K562 (cell line): ENCODE measurements at regions not wholly inside any gene's neighbourhood (a gene's known extent, or its start where the extent isn't known, plus 50 kb on each side); places are given as distances from the start of the nearest gene placed in this dataset.

Experiments used
- ATAC-seq: fragments of 200-7000 bp; cut with Tn5 transposase; 3 replicates; pipeline ENCODE4 v1.9.1; 2020; ENCODE audit warnings: moderate library complexity
- BruUV-seq: library from RNA; stranded (reverse); fragments of 400-500 nt; replicated peaks from 2 replicates; lab custom pipeline; 2021; lab: Mats Ljungman, UMichigan
- CTCF ChIA-PET: fragments of 300-600 bp; formaldehyde crosslinking; extraction: SDS; loops from one replicate; lab custom pipeline; 2021; ENCODE audit warnings: low intra/inter-chr PET ratio; lab: Yijun Ruan, JAX
- POLR2A ChIA-PET: fragments of 300-600, 350-650 bp; sonication (Branson Sonifier 250); formaldehyde crosslinking; extraction: SDS; loops from one replicate; lab custom pipeline; 2021; ENCODE audit warnings: antibody characterized with exemption, inconsistent platforms; lab: Yijun Ruan, JAX
- DNase-seq, 4 experiments: peaks; one replicate each; pipeline versions ENCODE4 v3.0.0 to v3.0.0-alpha.2; 2011 to 2018; ENCODE audit warnings: low spot score in 3 of 4, mixed read lengths in 3 of 4; ENCODE audit errors: extremely low read depth in 1 of 4
- FAIRE-seq: peaks from 2 replicates; lab custom pipeline; 2011; peaks lifted over from hg19 to GRCh38; lab: Jason Lieb, UNC
- H2AFZ ChIP-seq: 2 replicates; pipeline ENCODE4 v1.6.0; 2011; ENCODE audit warnings: low read depth, low read length, control low read depth, inconsistent platforms
- H3K27ac ChIP-seq: fragments of 200-600 bp; 3 replicates; pipeline ENCODE4 v1.8.0; 2011; ENCODE audit warnings: low read depth, mild to moderate bottlenecking, control low read depth, inconsistent platforms, low read length, moderate library complexity, mixed read lengths; ENCODE audit errors: extremely low read depth
- H3K27me3 ChIP-seq, 2 experiments: fragments of 300-600 bp in 1 of 2; 2 replicates in 1 of 2; 3 replicates in 1 of 2; pipeline versions ENCODE4 v1.6.0 to v1.8.0; 2011; ENCODE audit warnings: inconsistent platforms in 2 of 2, low read length in 2 of 2, mild to moderate bottlenecking in 1 of 2, mixed read lengths in 1 of 2, moderate library complexity in 1 of 2; ENCODE audit not compliant: control insufficient read depth in 2 of 2, insufficient read depth in 2 of 2
- H3K36me3 ChIP-seq: fragments of 300-600 bp; 3 replicates; pipeline ENCODE4 v1.8.0; 2011; ENCODE audit warnings: mild to moderate bottlenecking, low read length, inconsistent platforms; ENCODE audit not compliant: control insufficient read depth, insufficient read depth
- H3K4me1 ChIP-seq, 2 experiments: fragments of 200-600 bp in 1 of 2; replicated peaks in 1 of 2; 2 replicates in 1 of 2; 3 replicates in 1 of 2; pipeline versions ENCODE4 v1.5.1 to v1.8.0; 2011; ENCODE audit warnings: inconsistent platforms in 2 of 2, low read length in 2 of 2, mild to moderate bottlenecking in 1 of 2, mixed read lengths in 1 of 2, moderate library complexity in 1 of 2; ENCODE audit not compliant: control insufficient read depth in 2 of 2, insufficient read depth in 2 of 2
- H3K4me2 ChIP-seq: 2 replicates; pipeline ENCODE4 v1.6.1; 2011; ENCODE audit warnings: low read length, control low read depth, inconsistent platforms, mixed read lengths; ENCODE audit not compliant: insufficient read depth
- H3K4me3 ChIP-seq: fragments of 200-600 bp; sonication (generic), shearing (Covaris generic); 2 replicates; pipeline ENCODE4 v1.5.1; 2016; ENCODE audit warnings: control low read depth, inconsistent platforms
- H3K79me2 ChIP-seq: fragments of 200-600 bp; 3 replicates; pipeline ENCODE4 v1.8.0; 2011; ENCODE audit warnings: low read length, inconsistent platforms; ENCODE audit not compliant: control insufficient read depth, insufficient read depth
- H3K9ac ChIP-seq, 2 experiments: 2 replicates each; pipeline versions ENCODE4 v1.6.0 to v1.6.1; 2011; ENCODE audit warnings: low read depth in 2 of 2, low read length in 2 of 2, control low read depth in 1 of 2, inconsistent platforms in 1 of 2, mild to moderate bottlenecking in 1 of 2, mixed read lengths in 1 of 2; ENCODE audit not compliant: insufficient read depth in 1 of 2
- H3K9me1 ChIP-seq: one replicate; pipeline ENCODE4 v1.6.0; 2011; ENCODE audit warnings: inconsistent platforms, mild to moderate bottlenecking, low read length, moderate library complexity; ENCODE audit not compliant: control insufficient read depth, insufficient read depth
- H3K9me3 ChIP-seq: replicated peaks from 2 replicates; pipeline ENCODE4 v1.5.1; 2011; ENCODE audit warnings: low read depth, low read length, inconsistent platforms; ENCODE audit not compliant: control insufficient read depth, insufficient read depth
- H4K20me1 ChIP-seq: replicated peaks from 2 replicates; pipeline ENCODE4 v1.6.1; 2011; ENCODE audit warnings: low read length, inconsistent platforms, mixed read lengths; ENCODE audit not compliant: control insufficient read depth, insufficient read depth
- CTCFL ChIP-seq: IDR thresholded peaks from 2 replicates; pipeline ENCODE4 v1.6.1; 2011; ENCODE audit warnings: borderline replicate concordance, low read depth, mild to moderate bottlenecking, moderate library complexity, low read length; ENCODE audit not compliant: insufficient read depth, poor library complexity, severe bottlenecking
- HDAC6 ChIP-seq: IDR thresholded peaks from 2 replicates; pipeline ENCODE4 v1.6.1; 2012; ENCODE audit warnings: low read depth, mild to moderate bottlenecking, control low read depth, inconsistent platforms, low read length, moderate library complexity
- IRF2 ChIP-seq: sonication (generic); formaldehyde crosslinking; IDR thresholded peaks from 2 replicates; pipeline ENCODE4 v1.8.1; 2022; ENCODE audit warnings: mild to moderate bottlenecking, missing genetic modification reagents
- KDM2B ChIP-seq: fragments of 250-450 bp; sonication (Bioruptor Pico); IDR thresholded peaks from 2 replicates; pipeline ENCODE4 v1.8.0; 2021; ENCODE audit warnings: mild to moderate bottlenecking, moderate library complexity
- MEF2D ChIP-seq: conservative IDR thresholded peaks from 2 replicates; pipeline ENCODE4 v1.6.1; 2016; ENCODE audit warnings: low read depth, missing genetic modification characterization, missing compliant biosample characterization
- NFE2 ChIP-seq: IDR thresholded peaks from 2 replicates; pipeline ENCODE4 v1.6.1; 2014; ENCODE audit warnings: antibody characterized with exemption, low read depth
- PRPF4 ChIP-seq: fragments of 200-400 bp; formaldehyde crosslinking; IDR thresholded peaks from one replicate; pipeline ENCODE4 v1.6.1; 2017; ENCODE audit warnings: low read length, low read depth, mild to moderate bottlenecking; ENCODE audit not compliant: insufficient read depth, poor library complexity, severe bottlenecking
- RCOR1 ChIP-seq, 2 experiments: IDR thresholded peaks; 2 replicates each; pipeline ENCODE4 v1.6.1; 2012; ENCODE audit warnings: low read depth in 2 of 2, low read length in 2 of 2, borderline replicate concordance in 1 of 2, improper control_type of control experiment in 1 of 2
- SIRT6 ChIP-seq: IDR thresholded peaks from one replicate; pipeline ENCODE4 v1.6.1; 2012; ENCODE audit warnings: low read depth, mild to moderate bottlenecking, control low read depth, inconsistent platforms, low read length, moderate library complexity
- SMAD4 ChIP-seq: fragments of 250-450 bp; sonication (Bioruptor Pico); conservative IDR thresholded peaks from 2 replicates; pipeline ENCODE4 v1.8.0; 2021; ENCODE audit warnings: inconsistent platforms, mild to moderate bottlenecking, moderate library complexity
- TAF15 ChIP-seq: fragments of 200-400 bp; formaldehyde crosslinking; IDR thresholded peaks from 2 replicates; pipeline ENCODE4 v1.6.1; 2017; ENCODE audit warnings: mild to moderate bottlenecking, low read depth, low read length, moderate library complexity
- TAF9B ChIP-seq: fragments of 450-650 bp; IDR thresholded peaks from 2 replicates; pipeline ENCODE4 v1.6.1; 2018; ENCODE audit warnings: mild to moderate bottlenecking; ENCODE audit not compliant: partially characterized antibody
- ZFP30 ChIP-seq: fragments of 250-450 bp; sonication (Bioruptor Pico); IDR thresholded peaks from 2 replicates; pipeline ENCODE4 v1.8.0; 2022; ENCODE audit warnings: moderate library complexity, mild to moderate bottlenecking, inconsistent platforms, borderline replicate concordance
- ZNF140 ChIP-seq: fragments of 250-450 bp; sonication (Bioruptor Pico); IDR thresholded peaks from 2 replicates; pipeline ENCODE4 v1.8.0; 2021; ENCODE audit warnings: moderate library complexity, mild to moderate bottlenecking, inconsistent platforms
- ZNF23 ChIP-seq: fragments of 250-450 bp; sonication (Bioruptor Pico); IDR thresholded peaks from 2 replicates; pipeline ENCODE4 v1.4.0; 2020; ENCODE audit warnings: mild to moderate bottlenecking
- ZNF764 ChIP-seq: fragments of 250-450 bp; sonication (Bioruptor Pico); IDR thresholded peaks from 2 replicates; pipeline ENCODE4 v1.4.0; 2020; ENCODE audit warnings: low read depth, mild to moderate bottlenecking, moderate library complexity
- ZSCAN32 ChIP-seq: fragments of 450-650 bp; formaldehyde crosslinking; IDR thresholded peaks from 2 replicates; pipeline ENCODE4 v1.4.0; 2020; ENCODE audit warnings: mild to moderate bottlenecking, moderate library complexity
- WGBS: fragments of 100-300 bp; shearing (Covaris generic); methylation state at CpG from one replicate; pipeline ENCODE4 v1.1.6; 2016; ENCODE audit warnings: low coverage, mixed read lengths; ENCODE audit not compliant: insufficient coverage; ENCODE audit errors: missing lambda C conversion rate; 5-methylcytosine and 5-hydroxymethylcytosine counted together
- in situ Hi-C: fragments of 300-500 bp; cut with MboI; formaldehyde crosslinking; loops from 4 replicates; pipeline ENCODE4 v1.15.0; 2018; ENCODE audit warnings: inconsistent platforms, mixed read lengths
- intact Hi-C: fragments of 100-400 bp; cut with micrococcal nuclease; formaldehyde crosslinking; loops from 2 replicates; pipeline ENCODE4 v1.14.2; 2022

DNA sequence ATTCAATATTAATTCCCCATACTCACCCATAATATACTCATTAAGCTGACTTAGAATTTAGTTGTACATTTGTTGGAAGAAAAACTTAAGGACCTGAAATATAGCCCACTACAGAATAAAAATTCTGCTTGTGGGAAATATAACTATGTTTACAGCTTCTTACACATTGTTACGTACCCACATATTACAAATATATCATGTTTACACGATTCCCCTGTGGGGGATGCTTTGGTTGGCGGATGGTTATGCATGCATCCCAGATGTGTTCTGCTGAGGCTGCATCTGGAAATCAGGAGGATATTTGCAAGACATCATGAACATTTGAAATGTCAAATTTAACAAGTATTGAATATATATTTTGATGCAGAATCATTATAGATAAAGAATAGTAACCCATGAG is 79.5 kb upstream of the KL start:
- Histone ChIP-seq H3K9ac (no peak overlapping the region), H4K20me1 (no peaks in the 10 kb centered on the region), H2AFZ (no peak overlapping the region), H3K4me1 (no peaks in the 10 kb centered on the region), H3K4me2 (no peak overlapping the region), H3K36me3 (no peaks in the 10 kb centered on the region), H3K27ac (no peak overlapping the region), H3K9me3 (no peaks in the 10 kb centered on the region), H3K4me3 (no peak overlapping the region), H3K79me2 (no peaks in the 10 kb centered on the region), H3K9me1 (no peaks in the 10 kb centered on the region), H3K27me3 (no peaks in the 10 kb centered on the region)
- FAIRE-seq = no peak
- in situ Hi-C loops = no loop called here
- ChIA-PET CTCF (no interaction called here), POLR2A (no interaction called here)
- TF ChIP-seq ZFP30 (CRISPR knock-in tag) (no peak), SIRT6 (no peak), SMAD4 (CRISPR knock-in tag) (no peak), NFE2 (no peak), TAF15 (no peak), ZSCAN32 (CRISPR knock-in tag) (no peak), ZNF140 (CRISPR knock-in tag) (no peak)
- intact Hi-C loops = no loop called here
- DNase-seq = no peak
- WGBS = 0% methylated on average over 3 of the region's 3 CpGs
- no TSS peak for BruUV-seq
- no peak for ATAC-seq

DNA sequence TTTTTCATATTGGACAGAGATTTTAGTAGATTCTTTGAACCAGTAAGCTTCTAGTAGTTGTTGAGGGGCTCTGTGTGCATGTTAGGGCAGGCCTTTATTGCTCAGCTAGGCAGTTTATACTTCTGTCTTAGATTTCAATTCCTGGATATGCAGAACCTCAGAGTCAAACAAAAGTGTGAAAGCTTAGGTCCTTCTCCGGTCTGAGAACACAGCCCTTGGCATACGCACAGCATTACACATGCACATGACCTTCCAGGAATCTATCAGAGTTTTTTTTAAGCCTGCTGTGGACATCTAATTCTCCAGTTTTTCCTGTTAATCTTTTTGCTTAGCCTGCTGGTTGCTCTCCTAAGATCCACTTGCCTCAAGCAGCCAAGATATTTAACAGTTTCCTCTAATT is 77.9 kb upstream of the KL start:
- WGBS = 0% methylated on average over 2 of the region's 2 CpGs
- no peak overlapping the region for H3K9ac ChIP-seq
- no peaks in the 10 kb centered on the region for H3K9me3 ChIP-seq
- H3K79me2 ChIP-seq = no peaks in the 10 kb centered on the region
- no peaks in the 10 kb centered on the region for H3K36me3 ChIP-seq
- ChIA-PET POLR2A (interaction anchor here (0.6 kb wide), 1 partner anchor 16 kb away, joined by 3 read pairs; no protein-coding TSS in a partner anchor), CTCF (no interaction called here)
- H4K20me1 ChIP-seq = no peaks in the 10 kb centered on the region
- no peak overlapping the region for H3K4me2 ChIP-seq
- in situ Hi-C loops (no loop called here), intact Hi-C loops (no loop called here)
- no peak overlapping the region for H3K27ac ChIP-seq
- no TSS peak for BruUV-seq
- ATAC-seq (no peak), FAIRE-seq (no peak), DNase-seq (no peak)
- no peaks in the 10 kb centered on the region for H3K9me1 ChIP-seq
- H3K4me1 ChIP-seq = no peaks in the 10 kb centered on the region
- H3K27me3 ChIP-seq = no peaks in the 10 kb centered on the region
- no peak overlapping the region for H3K4me3 ChIP-seq
- no peak overlapping the region for H2AFZ ChIP-seq
- TF ChIP-seq TAF9B (no peak), PRPF4 (no peak), CTCFL (no peak), MEF2D (tag) (no peak), HDAC6 (no peak), KDM2B (CRISPR knock-in tag) (no peak), IRF2 (no peak), ZNF764 (CRISPR knock-in tag) (no peak), ZNF23 (CRISPR knock-in tag) (no peak), RCOR1 (IDR thresholded peaks at IDR 0.05; ENCODE audit: borderline replicate concordance in 1 of 2, low read depth in 2 of 2, low read length in 2 of 2) (no peak)
